K562 (cell line): ENCODE measurements at regions not wholly inside any gene's neighbourhood (a gene's known extent, or its start where the extent isn't known, plus 50 kb on each side); places are given as distances from the start of the nearest gene placed in this dataset.

Source experiments
- ATAC-seq: fragments of 200-7000 bp; cut with Tn5 transposase; 3 replicates; pipeline ENCODE4 v1.9.1; 2020; ENCODE audit warnings: moderate library complexity
- BruUV-seq: library from RNA; stranded (reverse); fragments of 400-500 nt; replicated peaks from 2 replicates; lab custom pipeline; 2021; lab: Mats Ljungman, UMichigan
- CTCF ChIA-PET: fragments of 300-600 bp; formaldehyde crosslinking; extraction: SDS; loops from one replicate; lab custom pipeline; 2021; ENCODE audit warnings: low intra/inter-chr PET ratio; lab: Yijun Ruan, JAX
- POLR2A ChIA-PET: fragments of 300-600, 350-650 bp; sonication (Branson Sonifier 250); formaldehyde crosslinking; extraction: SDS; loops from one replicate; lab custom pipeline; 2021; ENCODE audit warnings: antibody characterized with exemption, inconsistent platforms; lab: Yijun Ruan, JAX
- DNase-seq, 4 experiments: peaks; one replicate each; pipeline versions ENCODE4 v3.0.0 to v3.0.0-alpha.2; 2011 to 2018; ENCODE audit warnings: low spot score in 3 of 4, mixed read lengths in 3 of 4; ENCODE audit errors: extremely low read depth in 1 of 4
- FAIRE-seq: peaks from 2 replicates; lab custom pipeline; 2011; peaks lifted over from hg19 to GRCh38; lab: Jason Lieb, UNC
- H2AFZ ChIP-seq: 2 replicates; pipeline ENCODE4 v1.6.0; 2011; ENCODE audit warnings: low read depth, low read length, control low read depth, inconsistent platforms
- H3K27ac ChIP-seq: fragments of 200-600 bp; 3 replicates; pipeline ENCODE4 v1.8.0; 2011; ENCODE audit warnings: low read depth, mild to moderate bottlenecking, control low read depth, inconsistent platforms, low read length, moderate library complexity, mixed read lengths; ENCODE audit errors: extremely low read depth
- H3K27me3 ChIP-seq, 2 experiments: fragments of 300-600 bp in 1 of 2; 2 replicates in 1 of 2; 3 replicates in 1 of 2; pipeline versions ENCODE4 v1.6.0 to v1.8.0; 2011; ENCODE audit warnings: inconsistent platforms in 2 of 2, low read length in 2 of 2, mild to moderate bottlenecking in 1 of 2, mixed read lengths in 1 of 2, moderate library complexity in 1 of 2; ENCODE audit not compliant: control insufficient read depth in 2 of 2, insufficient read depth in 2 of 2
- H3K36me3 ChIP-seq: fragments of 300-600 bp; 3 replicates; pipeline ENCODE4 v1.8.0; 2011; ENCODE audit warnings: mild to moderate bottlenecking, low read length, inconsistent platforms; ENCODE audit not compliant: control insufficient read depth, insufficient read depth
- H3K4me1 ChIP-seq, 2 experiments: fragments of 200-600 bp in 1 of 2; replicated peaks in 1 of 2; 2 replicates in 1 of 2; 3 replicates in 1 of 2; pipeline versions ENCODE4 v1.5.1 to v1.8.0; 2011; ENCODE audit warnings: inconsistent platforms in 2 of 2, low read length in 2 of 2, mild to moderate bottlenecking in 1 of 2, mixed read lengths in 1 of 2, moderate library complexity in 1 of 2; ENCODE audit not compliant: control insufficient read depth in 2 of 2, insufficient read depth in 2 of 2
- H3K4me2 ChIP-seq: 2 replicates; pipeline ENCODE4 v1.6.1; 2011; ENCODE audit warnings: low read length, control low read depth, inconsistent platforms, mixed read lengths; ENCODE audit not compliant: insufficient read depth
- H3K4me3 ChIP-seq: fragments of 200-600 bp; sonication (generic), shearing (Covaris generic); 2 replicates; pipeline ENCODE4 v1.5.1; 2016; ENCODE audit warnings: control low read depth, inconsistent platforms
- H3K79me2 ChIP-seq: fragments of 200-600 bp; 3 replicates; pipeline ENCODE4 v1.8.0; 2011; ENCODE audit warnings: low read length, inconsistent platforms; ENCODE audit not compliant: control insufficient read depth, insufficient read depth
- H3K9ac ChIP-seq, 2 experiments: 2 replicates each; pipeline versions ENCODE4 v1.6.0 to v1.6.1; 2011; ENCODE audit warnings: low read depth in 2 of 2, low read length in 2 of 2, control low read depth in 1 of 2, inconsistent platforms in 1 of 2, mild to moderate bottlenecking in 1 of 2, mixed read lengths in 1 of 2; ENCODE audit not compliant: insufficient read depth in 1 of 2
- H3K9me1 ChIP-seq: one replicate; pipeline ENCODE4 v1.6.0; 2011; ENCODE audit warnings: inconsistent platforms, mild to moderate bottlenecking, low read length, moderate library complexity; ENCODE audit not compliant: control insufficient read depth, insufficient read depth
- H3K9me3 ChIP-seq: replicated peaks from 2 replicates; pipeline ENCODE4 v1.5.1; 2011; ENCODE audit warnings: low read depth, low read length, inconsistent platforms; ENCODE audit not compliant: control insufficient read depth, insufficient read depth
- H4K20me1 ChIP-seq: replicated peaks from 2 replicates; pipeline ENCODE4 v1.6.1; 2011; ENCODE audit warnings: low read length, inconsistent platforms, mixed read lengths; ENCODE audit not compliant: control insufficient read depth, insufficient read depth
- ATF7 ChIP-seq: fragments of 450-650 bp; IDR thresholded peaks from 2 replicates; pipeline ENCODE4 v1.7.1; 2014; ENCODE audit warnings: mild to moderate bottlenecking, moderate library complexity
- BRD9 ChIP-seq: fragments of 450-650 bp; IDR thresholded peaks from 2 replicates; pipeline ENCODE4 v1.6.1; 2018; ENCODE audit warnings: low read depth; ENCODE audit not compliant: partially characterized antibody
- CBFA2T2 ChIP-seq: fragments of 450-650 bp; conservative IDR thresholded peaks from 2 replicates; pipeline ENCODE4 v1.6.1; 2017; ENCODE audit warnings: mild to moderate bottlenecking
- EGR1 ChIP-seq: fragments of 450-650 bp; conservative IDR thresholded peaks from 2 replicates; pipeline ENCODE4 v1.6.1; 2017; ENCODE audit warnings: mild to moderate bottlenecking
- FOXK2 ChIP-seq, 2 experiments: fragments of 450-650 bp; IDR thresholded peaks in 1 of 2; conservative IDR thresholded peaks in 1 of 2; 2 replicates each; pipeline ENCODE4 v1.6.1; 2016; ENCODE audit warnings: low read depth in 2 of 2, mild to moderate bottlenecking in 1 of 2
- IFI16 ChIP-seq: fragments of 250-450 bp; sonication (Bioruptor Pico); IDR thresholded peaks from 2 replicates; pipeline ENCODE4 v2.1.2; 2022; ENCODE audit warnings: mild to moderate bottlenecking, inconsistent platforms
- KAT8 ChIP-seq: fragments of 450-650 bp; IDR thresholded peaks from 2 replicates; pipeline ENCODE4 v1.6.1; 2016; ENCODE audit warnings: low read depth, mild to moderate bottlenecking
- MTA3 ChIP-seq: fragments of 450-650 bp; formaldehyde crosslinking; IDR thresholded peaks from 2 replicates; pipeline ENCODE4 v1.6.1; 2017; ENCODE audit warnings: mild to moderate bottlenecking, borderline replicate concordance
- NCOR1 ChIP-seq: fragments of 450-650 bp; IDR thresholded peaks from 2 replicates; pipeline ENCODE4 v1.6.1; 2016; ENCODE audit warnings: mild to moderate bottlenecking, moderate library complexity
- NFIX ChIP-seq: fragments of 250-450 bp; sonication (Bioruptor Pico); IDR thresholded peaks from 2 replicates; pipeline ENCODE4 v1.4.0; 2020; ENCODE audit warnings: low read depth, mild to moderate bottlenecking, moderate library complexity
- NRF1 ChIP-seq, 2 experiments: fragments of 450-650 bp; IDR thresholded peaks in 1 of 2; conservative IDR thresholded peaks in 1 of 2; 2 replicates each; pipeline ENCODE4 v1.6.1; 2014; ENCODE audit warnings: mild to moderate bottlenecking in 2 of 2
- PPARD ChIP-seq: fragments of 250-450 bp; sonication (Bioruptor Pico); IDR thresholded peaks from 2 replicates; pipeline ENCODE4 v1.8.0; 2022; ENCODE audit warnings: inconsistent platforms, mild to moderate bottlenecking, moderate library complexity
- PTRF ChIP-seq: fragments of 450-650 bp; IDR thresholded peaks from 2 replicates; pipeline ENCODE4 v1.6.1; 2016; ENCODE audit warnings: mild to moderate bottlenecking, missing genetic modification characterization, missing compliant biosample characterization
- SETDB1 ChIP-seq: IDR thresholded peaks from one replicate; pipeline ENCODE4 v1.6.1; 2012; ENCODE audit warnings: low read length, control low read depth, inconsistent platforms
- SRSF7 ChIP-seq: fragments of 200-400 bp; formaldehyde crosslinking; optimal IDR thresholded peaks from 2 replicates; pipeline ENCODE3; 2017; ENCODE audit warnings: mild to moderate bottlenecking, low read depth, low read length
- TAL1 ChIP-seq: fragments of 450-650 bp; IDR thresholded peaks from 2 replicates; pipeline ENCODE4 v1.6.1; 2016; ENCODE audit warnings: mild to moderate bottlenecking
- ZNF140 ChIP-seq: fragments of 250-450 bp; sonication (Bioruptor Pico); IDR thresholded peaks from 2 replicates; pipeline ENCODE4 v1.8.0; 2021; ENCODE audit warnings: moderate library complexity, mild to moderate bottlenecking, inconsistent platforms
- ZNF384 ChIP-seq: IDR thresholded peaks from 2 replicates; pipeline ENCODE4 v1.6.1; 2012; ENCODE audit warnings: low read depth, low read length, improper control_type of control experiment
- ZNF589 ChIP-seq: fragments of 200-800 bp; sonication (Bioruptor generic); IDR thresholded peaks from 2 replicates; pipeline ENCODE4 v1.6.1; 2016; ENCODE audit warnings: low read depth, missing genetic modification characterization, missing compliant biosample characterization
- ZNF75A ChIP-seq: fragments of 450-650 bp; formaldehyde crosslinking; IDR thresholded peaks from 2 replicates; pipeline ENCODE4 v1.4.0; 2020; ENCODE audit warnings: mild to moderate bottlenecking
- WGBS: fragments of 100-300 bp; shearing (Covaris generic); methylation state at CpG from one replicate; pipeline ENCODE4 v1.1.6; 2016; ENCODE audit warnings: low coverage, mixed read lengths; ENCODE audit not compliant: insufficient coverage; ENCODE audit errors: missing lambda C conversion rate; 5-methylcytosine and 5-hydroxymethylcytosine counted together
- in situ Hi-C: fragments of 300-500 bp; cut with MboI; formaldehyde crosslinking; loops from 4 replicates; pipeline ENCODE4 v1.15.0; 2018; ENCODE audit warnings: inconsistent platforms, mixed read lengths
- intact Hi-C: fragments of 100-400 bp; cut with micrococcal nuclease; formaldehyde crosslinking; loops from 2 replicates; pipeline ENCODE4 v1.14.2; 2022
- TF ChIP-seq, protein P1 (sequence below): fragments of 450-650 bp; IDR thresholded peaks from 2 replicates; pipeline ENCODE4 v1.7.1; 2018; ENCODE audit warnings: mild to moderate bottlenecking, low read depth; ENCODE audit not compliant: partially characterized antibody
- TF ChIP-seq, protein P2 (sequence below): fragments of 250-450 bp; sonication (Bioruptor Pico); IDR thresholded peaks from 2 replicates; pipeline ENCODE4 v1.8.0; 2022; ENCODE audit warnings: moderate library complexity, mild to moderate bottlenecking, inconsistent platforms

DNA sequence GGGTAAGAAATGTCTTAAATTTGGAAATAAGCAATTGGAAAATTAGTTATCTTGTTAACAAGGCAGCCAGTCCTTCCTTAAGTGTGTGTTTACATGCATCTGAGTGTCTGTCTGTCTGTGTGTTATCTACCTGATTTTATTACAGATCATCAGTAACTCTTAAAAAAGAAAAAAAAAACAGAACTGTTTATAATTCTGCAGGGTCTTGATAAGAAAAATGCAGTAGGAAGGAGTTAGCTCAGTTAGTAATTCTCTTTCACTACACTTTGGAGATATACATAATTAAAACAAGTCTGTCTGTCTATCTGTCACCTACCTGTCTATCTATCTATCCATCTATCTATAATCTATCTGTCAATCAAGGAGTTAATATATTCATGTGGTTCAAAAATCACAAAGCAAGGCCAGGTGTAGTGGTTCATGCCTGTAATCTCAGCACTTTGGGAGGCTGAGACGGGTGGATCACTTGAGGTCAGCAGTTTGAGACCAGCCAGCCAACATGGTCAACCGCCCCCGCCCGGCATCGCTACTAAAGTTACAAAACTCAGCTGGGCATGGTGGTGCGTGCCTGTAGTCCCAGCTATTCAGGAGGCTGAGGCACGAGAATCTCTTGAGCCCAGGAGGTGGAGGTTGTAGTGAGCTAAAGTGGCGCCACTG, 135.5 kb upstream of the SGO1 start:
- peak in 1 of 4 experiments; percentile 50 for DNase-seq
- peak overlapping the region; percentile 65 for H2AFZ ChIP-seq
- in situ Hi-C loops = no loop called here
- no peak for FAIRE-seq
- no peak overlapping the region for H3K4me3 ChIP-seq
- ATAC-seq = peak; percentile 31
- 8% methylated on average over 8 of the region's 8 CpGs for WGBS
- H4K20me1 ChIP-seq = no peaks in the 10 kb centered on the region
- H3K27ac ChIP-seq = peak overlapping the region; percentile 70
- no peaks in the 10 kb centered on the region for H3K36me3 ChIP-seq
- H3K9me1 ChIP-seq = no peaks in the 10 kb centered on the region
- peak overlapping the region; percentile 56; the same call in 1 of the 2 replicates for H3K4me2 ChIP-seq
- peak overlapping the region; percentile 17 to 49; a peak in 2 of 4 replicates for H3K9ac ChIP-seq
- no peaks in the 10 kb centered on the region for H3K9me3 ChIP-seq
- no peaks in the 10 kb centered on the region; a peak in 1 of 5 replicates for H3K27me3 ChIP-seq
- intact Hi-C loops = loop anchor here (5.0 to 10.0 kb wide), 4 partner anchors 134 to 434 kb away; partner anchors contain the start of genes KAT2B, RAB5A and SGO1
- no peaks in the 10 kb centered on the region for H3K79me2 ChIP-seq
- peaks cover 16 to 67% of the 10 kb centered on the region in 2 experiments for H3K4me1 ChIP-seq
- POLR2A ChIA-PET = interaction anchor here (0.7 to 1.5 kb wide), 4 partner anchors 9 to 1515 kb away, joined by 3 to 5 read pairs (median 3); no protein-coding TSS in a partner anchor
- CTCF ChIA-PET = no interaction called here
- TSS peak; percentile 67 for BruUV-seq
- TF ChIP-seq PPARD (CRISPR knock-in tag) (no peak), ZNF589 (no peak), SETDB1 (no peak), PTRF (no peak), ZNF384 (peak; percentile 61; the same call in 1 of the 2 replicates), FOXK2 (conservative IDR thresholded peaks at IDR 0.05 in 1 of 2, IDR thresholded peaks at IDR 0.05 in 1 of 2; ENCODE audit: low read depth in 2 of 2) (0 out of 4 replicates have a peak, but pooled peaks of 1 of the 2 experiments have one; percentile 6), NFIX (CRISPR knock-in tag) (no peak), KAT8 (no peak), NCOR1 (peak; percentile 45), NRF1 (conservative IDR thresholded peaks at IDR 0.05 in 1 of 2, IDR thresholded peaks at IDR 0.05 in 1 of 2) (peak in 1 of 2 experiments; percentile 31; a peak in 1 of 4 replicates), SRSF7 (no peak), ZNF140 (CRISPR knock-in tag) (no peak), TAL1 (peak; percentile 66), ATF7 (peak; percentile 4; the same call in 1 of the 2 replicates), IFI16 (no peak), BRD9 (peak; percentile 39), CBFA2T2 (peak; percentile 43), MTA3 (peak; percentile 26; the same call in 1 of the 2 replicates), ZNF75A (CRISPR knock-in tag) (no peak), EGR1 (peak; percentile 88)
- TF ChIP-seq, protein P1, sequence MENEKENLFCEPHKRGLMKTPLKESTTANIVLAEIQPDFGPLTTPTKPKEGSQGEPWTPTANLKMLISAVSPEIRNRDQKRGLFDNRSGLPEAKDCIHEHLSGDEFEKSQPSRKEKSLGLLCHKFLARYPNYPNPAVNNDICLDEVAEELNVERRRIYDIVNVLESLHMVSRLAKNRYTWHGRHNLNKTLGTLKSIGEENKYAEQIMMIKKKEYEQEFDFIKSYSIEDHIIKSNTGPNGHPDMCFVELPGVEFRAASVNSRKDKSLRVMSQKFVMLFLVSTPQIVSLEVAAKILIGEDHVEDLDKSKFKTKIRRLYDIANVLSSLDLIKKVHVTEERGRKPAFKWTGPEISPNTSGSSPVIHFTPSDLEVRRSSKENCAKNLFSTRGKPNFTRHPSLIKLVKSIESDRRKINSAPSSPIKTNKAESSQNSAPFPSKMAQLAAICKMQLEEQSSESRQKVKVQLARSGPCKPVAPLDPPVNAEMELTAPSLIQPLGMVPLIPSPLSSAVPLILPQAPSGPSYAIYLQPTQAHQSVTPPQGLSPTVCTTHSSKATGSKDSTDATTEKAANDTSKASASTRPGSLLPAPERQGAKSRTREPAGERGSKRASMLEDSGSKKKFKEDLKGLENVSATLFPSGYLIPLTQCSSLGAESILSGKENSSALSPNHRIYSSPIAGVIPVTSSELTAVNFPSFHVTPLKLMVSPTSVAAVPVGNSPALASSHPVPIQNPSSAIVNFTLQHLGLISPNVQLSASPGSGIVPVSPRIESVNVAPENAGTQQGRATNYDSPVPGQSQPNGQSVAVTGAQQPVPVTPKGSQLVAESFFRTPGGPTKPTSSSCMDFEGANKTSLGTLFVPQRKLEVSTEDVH = no peak
- TF ChIP-seq, protein P2, sequence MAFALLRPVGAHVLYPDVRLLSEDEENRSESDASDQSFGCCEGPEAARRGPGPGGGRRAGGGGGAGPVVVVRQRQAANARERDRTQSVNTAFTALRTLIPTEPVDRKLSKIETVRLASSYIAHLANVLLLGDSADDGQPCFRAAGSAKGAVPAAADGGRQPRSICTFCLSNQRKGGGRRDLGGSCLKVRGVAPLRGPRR (CRISPR knock-in tag) = no peak
